Fibroblast of lung (primary cell): ENCODE measurements at regions not wholly inside any gene's neighbourhood (a gene's known extent, or its start where the extent isn't known, plus 50 kb on each side); places are given as distances from the start of the nearest gene placed in this dataset.
"Not testable (repeated sequence)": the region's sequence is repeated elsewhere in the genome, so short reads cannot be mapped to it uniquely, and the experiment has no call there.

Experiments
- DNase-seq, 2 donors: peaks; one replicate each; pipeline versions ENCODE4 v3.0.0 to v3.0.0-alpha.2; 2010; ENCODE audit warnings: low read depth in 2 of 2
- H2AFZ ChIP-seq: 2 replicates; pipeline ENCODE4 v1.5.1; 2012; ENCODE audit warnings: low read length, control low read depth, inconsistent platforms
- H3K27ac ChIP-seq: 2 replicates; pipeline ENCODE4 v1.5.1; 2011; ENCODE audit warnings: low read length, control low read depth; ENCODE audit not compliant: insufficient read depth
- H3K27me3 ChIP-seq: 2 replicates; pipeline ENCODE4 v1.5.1; 2011; ENCODE audit warnings: mild to moderate bottlenecking, low read length; ENCODE audit not compliant: control insufficient read depth, insufficient read depth
- H3K36me3 ChIP-seq: 2 replicates; pipeline ENCODE4 v1.5.1; 2011; ENCODE audit warnings: low read length; ENCODE audit not compliant: control insufficient read depth, insufficient read depth
- H3K4me1 ChIP-seq: 2 replicates; pipeline ENCODE4 v1.5.1; 2011; ENCODE audit warnings: low read length; ENCODE audit not compliant: control insufficient read depth, insufficient read depth; ENCODE audit errors: extremely low read depth
- H3K4me2 ChIP-seq: 2 replicates; pipeline ENCODE4 v1.5.1; 2011; ENCODE audit warnings: low read length, control low read depth; ENCODE audit not compliant: insufficient read depth; ENCODE audit errors: extremely low read depth
- H3K4me3 ChIP-seq, 4 experiments: fragments of 200-600 bp in 1 of 4; sonication (generic) in 1 of 4; replicated peaks in 1 of 4; 2 replicates each; pipeline ENCODE4 v1.5.1; 2011 to 2016; ENCODE audit warnings: low read length in 4 of 4, low read depth in 3 of 4, mild to moderate bottlenecking in 3 of 4, control low read depth in 2 of 4, inconsistent platforms in 1 of 4, mixed read lengths in 1 of 4; ENCODE audit not compliant: insufficient read depth in 1 of 4; ENCODE audit errors: control extremely low read depth in 1 of 4
- H3K79me2 ChIP-seq: 2 replicates; pipeline ENCODE4 v1.5.1; 2012; ENCODE audit warnings: mild to moderate bottlenecking, low read length, inconsistent platforms; ENCODE audit not compliant: control insufficient read depth, insufficient read depth
- H3K9ac ChIP-seq: 2 replicates; pipeline ENCODE4 v1.5.1; 2011; ENCODE audit warnings: mild to moderate bottlenecking, low read length, control low read depth; ENCODE audit not compliant: insufficient read depth
- H3K9me3 ChIP-seq: 2 replicates; pipeline ENCODE4 v1.5.1; 2012; ENCODE audit warnings: low read depth, low read length; ENCODE audit not compliant: control insufficient read depth, insufficient read depth
- H4K20me1 ChIP-seq: 2 replicates; pipeline ENCODE4 v1.5.1; 2011; ENCODE audit warnings: low read length; ENCODE audit not compliant: control insufficient read depth, insufficient read depth; ENCODE audit errors: extremely low read depth
- CTCF ChIP-seq, 2 donors: IDR thresholded peaks in 1 of 2; conservative IDR thresholded peaks in 1 of 2; 1 replicate in 1 of 2; 2 replicates in 1 of 2; pipeline ENCODE4 v1.5.1; 2011 to 2012; ENCODE audit warnings: low read length in 2 of 2, control low read depth in 1 of 2, inconsistent platforms in 1 of 2, low read depth in 1 of 2, mild to moderate bottlenecking in 1 of 2
- EZH2 ChIP-seq: IDR thresholded peaks from 2 replicates; pipeline ENCODE4 v1.5.1; 2012; ENCODE audit warnings: low read length, control low read depth, mild to moderate bottlenecking; ENCODE audit errors: missing control alignments

GRCh38 chr1:2956576-2956975 lies 64.7 kb upstream of the ACTRT2 start:
- no peak overlapping the region for H2AFZ ChIP-seq
- no peaks in the 10 kb centered on the region for H3K27me3 ChIP-seq
- no peaks in the 10 kb centered on the region for H3K9me3 ChIP-seq
- H3K79me2 ChIP-seq, result no peaks in the 10 kb centered on the region
- no peaks in the 10 kb centered on the region for H3K4me1 ChIP-seq
- H3K4me3 ChIP-seq, result no peak overlapping the region
- no peak overlapping the region for H3K27ac ChIP-seq
- no peaks in the 10 kb centered on the region for H4K20me1 ChIP-seq
- TF ChIP-seq EZH2, result no peak
- TF ChIP-seq CTCF (conservative IDR thresholded peaks at IDR 0.05 in 1 of 2, IDR thresholded peaks at IDR 0.05 in 1 of 2; ENCODE audit: low read depth in 1 of 2, low read length in 2 of 2), result no peak
- H3K4me2 ChIP-seq, result no peak overlapping the region
- no peak overlapping the region for H3K9ac ChIP-seq
- no peaks in the 10 kb centered on the region for H3K36me3 ChIP-seq
- DNase-seq, result no peak

- Histone ChIP-seq H3K27me3 (no peaks in the 10 kb centered on the region), H3K9ac (no peak overlapping the region), H3K27ac (no peak overlapping the region), H3K79me2 (no peaks in the 10 kb centered on the region), H3K9me3 (no peaks in the 10 kb centered on the region), H3K36me3 (no peaks in the 10 kb centered on the region), H3K4me2 (no peak overlapping the region), H4K20me1 (no peaks in the 10 kb centered on the region), H2AFZ (no peak overlapping the region), H3K4me1 (no peaks in the 10 kb centered on the region), H3K4me3 (no peak overlapping the region)
- no peak for TF ChIP-seq EZH2
- no peak for TF ChIP-seq CTCF (conservative IDR thresholded peaks at IDR 0.05 in 1 of 2, IDR thresholded peaks at IDR 0.05 in 1 of 2; ENCODE audit: low read depth in 1 of 2, low read length in 2 of 2)
- DNase-seq, result no peak
Observed at GRCh38 chr1:2957329-2957728, 63.9 kb upstream of the ACTRT2 start.

- not testable (repeated sequence) for H3K79me2 ChIP-seq, H3K27ac ChIP-seq, H4K20me1 ChIP-seq, H2AFZ ChIP-seq, H3K36me3 ChIP-seq, H3K4me2 ChIP-seq, H3K4me3 ChIP-seq, DNase-seq, H3K9me3 ChIP-seq, H3K4me1 ChIP-seq, H3K27me3 ChIP-seq, H3K9ac ChIP-seq
Observed at GRCh38 chr1:2959881-2960280, 61.4 kb upstream of the ACTRT2 start.

GRCh38 chr1:2961081-2961480 lies 60.2 kb upstream of the ACTRT2 start:
- no peak for DNase-seq
- Histone ChIP-seq H4K20me1 (no peaks in the 10 kb centered on the region), H2AFZ (no peak overlapping the region), H3K4me2 (no peak overlapping the region), H3K4me1 (no peaks in the 10 kb centered on the region), H3K9ac (no peak overlapping the region), H3K27me3 (no peaks in the 10 kb centered on the region), H3K36me3 (no peaks in the 10 kb centered on the region), H3K4me3 (no peak overlapping the region), H3K27ac (no peak overlapping the region), H3K79me2 (no peaks in the 10 kb centered on the region), H3K9me3 (no peaks in the 10 kb centered on the region)
- TF ChIP-seq EZH2 (no peak), CTCF (conservative IDR thresholded peaks at IDR 0.05 in 1 of 2, IDR thresholded peaks at IDR 0.05 in 1 of 2; ENCODE audit: low read depth in 1 of 2, low read length in 2 of 2) (no peak)
